Activated CD4-positive, alpha-beta memory T cell treated with anti-CD3 and anti-CD28 coated beads for 36 hours (primary cell): ENCODE measurements at regions not wholly inside any gene's neighbourhood (a gene's known extent, or its start where the extent isn't known, plus 50 kb on each side); places are given as distances from the start of the nearest gene placed in this dataset.
"Not testable (repeated sequence)": the region's sequence is repeated elsewhere in the genome, so short reads cannot be mapped to it uniquely, and the experiment has no call there.

Experiments
- CTCF ChIA-PET: fragments of 350-600 bp; sonication (Branson Sonifier 250); formaldehyde crosslinking; loops from one replicate; lab custom pipeline; 2021; ENCODE audit warnings: antibody characterized with exemption, inconsistent platforms; lab: Charles Lee
- POLR2A ChIA-PET: fragments of 350-600 bp; sonication (Branson Sonifier 250); formaldehyde crosslinking; loops from one replicate; lab custom pipeline; 2021; ENCODE audit warnings: antibody characterized with exemption; lab: Charles Lee
- DNase-seq: peaks from one replicate; pipeline ENCODE4 v3.0.0-alpha.2; 2020
- H3K27ac Mint-ChIP-seq: one replicate; pipeline ENCODE4 v1.8.0; 2021; ENCODE audit warnings: mixed read lengths
- H3K27me3 Mint-ChIP-seq: one replicate; pipeline ENCODE4 v1.8.0; 2021; ENCODE audit warnings: mixed read lengths
- H3K36me3 Mint-ChIP-seq: one replicate; pipeline ENCODE4 v1.8.0; 2021; ENCODE audit warnings: mixed read lengths
- H3K4me1 Mint-ChIP-seq: one replicate; pipeline ENCODE4 v1.8.0; 2021; ENCODE audit warnings: low read depth, mixed read lengths
- H3K4me3 Mint-ChIP-seq: one replicate; pipeline ENCODE4 v1.8.0; 2021; ENCODE audit warnings: mild to moderate bottlenecking, mixed read lengths
- H3K9me3 Mint-ChIP-seq: one replicate; pipeline ENCODE4 v1.8.0; 2021; ENCODE audit warnings: mixed read lengths
- intact Hi-C: fragments of 100-400 bp; cut with micrococcal nuclease; formaldehyde crosslinking; loops from one replicate; pipeline ENCODE4 v1.15.1; 2023

- POLR2A ChIA-PET = no interaction called here
- intact Hi-C loops = no loop called here
Measured at GRCh38 chr15:46089467-46089935, 454.7 kb downstream of the SQOR start.

GRCh38 chr15:46091860-46092450, 457.1 kb downstream of the SQOR start:
- ChIA-PET POLR2A (no interaction called here), CTCF (no interaction called here)
- Mint-ChIP-seq H3K36me3 (no peaks in the 10 kb centered on the region), H3K27ac (no peak overlapping the region), H3K4me3 (no peak overlapping the region), H3K9me3 (no peaks in the 10 kb centered on the region), H3K4me1 (no peaks in the 10 kb centered on the region), H3K27me3 (no peaks in the 10 kb centered on the region)
- no peak for DNase-seq
- intact Hi-C loops = no loop called here

More at GRCh38 chr15:46089467-46089935, 454.7 kb downstream of the SQOR start:
- CTCF ChIA-PET = no interaction called here
- H3K4me3 Mint-ChIP-seq = no peak overlapping the region
- H3K36me3 Mint-ChIP-seq = no peaks in the 10 kb centered on the region
- H3K27me3 Mint-ChIP-seq = no peaks in the 10 kb centered on the region
- H3K4me1 Mint-ChIP-seq = no peaks in the 10 kb centered on the region
- H3K9me3 Mint-ChIP-seq = no peaks in the 10 kb centered on the region
- H3K27ac Mint-ChIP-seq = no peak overlapping the region
- no peak for DNase-seq

- intact Hi-C loops, CTCF ChIA-PET, POLR2A ChIA-PET, H3K4me1 Mint-ChIP-seq, H3K4me3 Mint-ChIP-seq, H3K36me3 Mint-ChIP-seq, H3K27me3 Mint-ChIP-seq, DNase-seq, H3K27ac Mint-ChIP-seq, H3K9me3 Mint-ChIP-seq: not testable (repeated sequence)
Measured at GRCh38 chr15:46098006-46098405, 463.2 kb downstream of the SQOR start.

GRCh38 chr15:46110755-46111154, 475.9 kb downstream of the SQOR start:
- POLR2A ChIA-PET = no interaction called here

GRCh38 chr15:46111730-46112129, 476.9 kb downstream of the SQOR start:
- no peaks in the 10 kb centered on the region for H3K4me1 Mint-ChIP-seq
- intact Hi-C loops = no loop called here

More at GRCh38 chr15:46110755-46111154, 475.9 kb downstream of the SQOR start:
- Mint-ChIP-seq H3K9me3 (peaks cover 3% of the 10 kb centered on the region), H3K4me1 (no peaks in the 10 kb centered on the region), H3K27ac (no peak overlapping the region), H3K4me3 (no peak overlapping the region), H3K36me3 (no peaks in the 10 kb centered on the region), H3K27me3 (no peaks in the 10 kb centered on the region)
- CTCF ChIA-PET = no interaction called here
- intact Hi-C loops = no loop called here
- no peak for DNase-seq

GRCh38 chr15:46117071-46117470, 482.2 kb downstream of the SQOR start:
- no peak for DNase-seq
- H3K9me3 Mint-ChIP-seq = no peaks in the 10 kb centered on the region
- POLR2A ChIA-PET = no interaction called here
- no peaks in the 10 kb centered on the region for H3K36me3 Mint-ChIP-seq
- no peaks in the 10 kb centered on the region for H3K4me1 Mint-ChIP-seq
- CTCF ChIA-PET = no interaction called here
- no peaks in the 10 kb centered on the region for H3K27me3 Mint-ChIP-seq
- intact Hi-C loops = no loop called here
- no peak overlapping the region for H3K4me3 Mint-ChIP-seq
- H3K27ac Mint-ChIP-seq = no peak overlapping the region

More at GRCh38 chr15:46111730-46112129, 476.9 kb downstream of the SQOR start:
- POLR2A ChIA-PET = no interaction called here
- no peak overlapping the region for H3K4me3 Mint-ChIP-seq
- no peaks in the 10 kb centered on the region for H3K36me3 Mint-ChIP-seq
- peaks cover 3% of the 10 kb centered on the region for H3K9me3 Mint-ChIP-seq
- H3K27ac Mint-ChIP-seq = no peak overlapping the region
- CTCF ChIA-PET = interaction anchor here (0.6 kb wide), 1 partner anchor 76 kb away, joined by 3 read pairs; no protein-coding TSS in a partner anchor
- no peaks in the 10 kb centered on the region for H3K27me3 Mint-ChIP-seq
- DNase-seq = no peak

- DNase-seq = no peak
- no peaks in the 10 kb centered on the region for H3K27me3 Mint-ChIP-seq
- no peaks in the 10 kb centered on the region for H3K4me1 Mint-ChIP-seq
- H3K4me3 Mint-ChIP-seq = no peak overlapping the region
- no peak overlapping the region for H3K27ac Mint-ChIP-seq
- ChIA-PET POLR2A (no interaction called here), CTCF (no interaction called here)
- intact Hi-C loops = no loop called here
- no peaks in the 10 kb centered on the region for H3K36me3 Mint-ChIP-seq
- peaks cover 11% of the 10 kb centered on the region for H3K9me3 Mint-ChIP-seq
Measured at GRCh38 chr15:46120713-46121112, 485.9 kb downstream of the SQOR start.

- CTCF ChIA-PET = no interaction called here
- intact Hi-C loops = no loop called here
- POLR2A ChIA-PET = no interaction called here
- Mint-ChIP-seq H3K4me3 (no peak overlapping the region), H3K4me1 (no peaks in the 10 kb centered on the region), H3K36me3 (no peaks in the 10 kb centered on the region), H3K27me3 (no peaks in the 10 kb centered on the region), H3K9me3 (peaks cover 11% of the 10 kb centered on the region), H3K27ac (no peak overlapping the region)
- DNase-seq = no peak
Measured at GRCh38 chr15:46121441-46121840, 486.6 kb downstream of the SQOR start.

- no peaks in the 10 kb centered on the region for H3K36me3 Mint-ChIP-seq
- H3K4me1 Mint-ChIP-seq = no peaks in the 10 kb centered on the region
- intact Hi-C loops = no loop called here
- no peak overlapping the region for H3K27ac Mint-ChIP-seq
- DNase-seq = no peak
- no peak overlapping the region for H3K4me3 Mint-ChIP-seq
- ChIA-PET POLR2A (no interaction called here), CTCF (no interaction called here)
- peaks cover 18% of the 10 kb centered on the region for H3K9me3 Mint-ChIP-seq
- H3K27me3 Mint-ChIP-seq = no peaks in the 10 kb centered on the region
Measured at GRCh38 chr15:46126581-46126980, 491.8 kb downstream of the SQOR start.

- POLR2A ChIA-PET = no interaction called here
- no peaks in the 10 kb centered on the region for H3K27me3 Mint-ChIP-seq
- no peak overlapping the region for H3K27ac Mint-ChIP-seq
- H3K9me3 Mint-ChIP-seq = peaks cover 23% of the 10 kb centered on the region
- CTCF ChIA-PET = no interaction called here
- H3K36me3 Mint-ChIP-seq = no peaks in the 10 kb centered on the region
- intact Hi-C loops = no loop called here
- no peaks in the 10 kb centered on the region for H3K4me1 Mint-ChIP-seq
- DNase-seq = no peak
- no peak overlapping the region for H3K4me3 Mint-ChIP-seq
Measured at GRCh38 chr15:46127361-46127874, 492.6 kb downstream of the SQOR start.

- Mint-ChIP-seq H3K4me1 (no peaks in the 10 kb centered on the region), H3K36me3 (no peaks in the 10 kb centered on the region), H3K27ac (no peak overlapping the region), H3K27me3 (no peaks in the 10 kb centered on the region), H3K4me3 (no peak overlapping the region), H3K9me3 (peaks cover 12% of the 10 kb centered on the region)
- intact Hi-C loops = no loop called here
- ChIA-PET CTCF (no interaction called here), POLR2A (no interaction called here)
- no peak for DNase-seq
Measured at GRCh38 chr15:46129145-46129544, 494.3 kb downstream of the SQOR start.

GRCh38 chr15:46131876-46132275, 497.0 kb downstream of the SQOR start:
- no peak overlapping the region for H3K4me3 Mint-ChIP-seq
- DNase-seq = no peak
- H3K27ac Mint-ChIP-seq = no peak overlapping the region
- ChIA-PET CTCF (no interaction called here), POLR2A (no interaction called here)
- H3K27me3 Mint-ChIP-seq = no peaks in the 10 kb centered on the region
- no peaks in the 10 kb centered on the region for H3K4me1 Mint-ChIP-seq
- H3K36me3 Mint-ChIP-seq = no peaks in the 10 kb centered on the region
- intact Hi-C loops = no loop called here
- H3K9me3 Mint-ChIP-seq = peaks cover 19% of the 10 kb centered on the region

- Mint-ChIP-seq H3K4me3 (no peak overlapping the region), H3K9me3 (peaks cover 7% of the 10 kb centered on the region), H3K27ac (no peak overlapping the region), H3K27me3 (no peaks in the 10 kb centered on the region), H3K36me3 (no peaks in the 10 kb centered on the region), H3K4me1 (no peaks in the 10 kb centered on the region)
- ChIA-PET CTCF (no interaction called here), POLR2A (no interaction called here)
- intact Hi-C loops = no loop called here
- no peak for DNase-seq
Measured at GRCh38 chr15:46137443-46137842, 502.6 kb downstream of the SQOR start.
